NCI-H2196 treated with DMSO at 0.1 percent for 48 hours (cell line): ENCODE measurements at regions not wholly inside any gene's neighbourhood (a gene's known extent, or its start where the extent isn't known, plus 50 kb on each side); places are given as distances from the start of the nearest gene placed in this dataset.
"Not testable (repeated sequence)": the region's sequence is repeated elsewhere in the genome, so short reads cannot be mapped to it uniquely, and the experiment has no call there.

Experiments
- DNase-seq: peaks from one replicate; lab custom pipeline; 2025; ENCODE audit not compliant: unreplicated experiment; lab: John Stamatoyannopoulos, UW

GRCh38 chr22:44577391-44578109 is 79.5 kb upstream of the RTL6 start:
- no peak for DNase-seq

GRCh38 chr22:44576311-44577260 is 78.6 kb upstream of the RTL6 start:
- DNase-seq: no peak

- no peak for DNase-seq
Observed at GRCh38 chr22:44575381-44576268, 77.6 kb upstream of the RTL6 start.

GRCh38 chr22:44574640-44575380 is 76.8 kb upstream of the RTL6 start:
- DNase-seq: no peak

GRCh38 chr22:44574057-44574639 is 76.1 kb upstream of the RTL6 start:
- DNase-seq: peak; percentile 47

GRCh38 chr22:44573451-44573850 is 75.4 kb upstream of the RTL6 start:
- DNase-seq: no peak

- no peak for DNase-seq
Observed at GRCh38 chr22:44572414-44573207, 74.6 kb upstream of the RTL6 start.

GRCh38 chr22:44571566-44572413 is 73.8 kb upstream of the RTL6 start:
- no peak for DNase-seq

GRCh38 chr22:44570476-44571445 is 72.7 kb upstream of the RTL6 start:
- no peak for DNase-seq

- DNase-seq: no peak
Observed at GRCh38 chr22:44569561-44569991, 71.5 kb upstream of the RTL6 start.

- DNase-seq: peak; percentile 43
Observed at GRCh38 chr22:44567846-44568493, 69.9 kb upstream of the RTL6 start.

GRCh38 chr22:44567378-44567841 is 69.4 kb upstream of the RTL6 start:
- not testable (repeated sequence) for DNase-seq

GRCh38 chr22:44566911-44567310 is 68.9 kb upstream of the RTL6 start:
- no peak for DNase-seq

- not testable (repeated sequence) for DNase-seq
Observed at GRCh38 chr22:44562651-44563050, 64.6 kb upstream of the RTL6 start.

GRCh38 chr22:44561139-44561840 is 63.3 kb upstream of the RTL6 start:
- DNase-seq: no peak

GRCh38 chr22:44558671-44559070 is 60.6 kb upstream of the RTL6 start:
- not testable (repeated sequence) for DNase-seq
